Liver (tissue), 3 donors: ENCODE measurements at regions not wholly inside any gene's neighbourhood (a gene's known extent, or its start where the extent isn't known, plus 50 kb on each side); places are given as distances from the start of the nearest gene placed in this dataset.

ENCODE experiments used
- EGR1 ChIP-seq, 2 donors: IDR thresholded peaks; 2 replicates each; pipeline ENCODE4 v1.6.1; 2016 to 2018; ENCODE audit warnings: antibody characterized with exemption in 2 of 2, low read depth in 2 of 2
- JUND ChIP-seq, 2 donors: IDR thresholded peaks; 2 replicates each; pipeline ENCODE4 v1.6.1; 2016; ENCODE audit warnings: antibody characterized with exemption in 2 of 2
- RAD21 ChIP-seq, 2 donors: IDR thresholded peaks; 2 replicates each; pipeline ENCODE4 v1.6.1; 2016; ENCODE audit warnings: antibody characterized with exemption in 2 of 2, mild to moderate bottlenecking in 2 of 2
- SP1 ChIP-seq: IDR thresholded peaks from 2 replicates; pipeline ENCODE4 v1.6.1; 2018; ENCODE audit warnings: antibody characterized with exemption, mild to moderate bottlenecking
- YY1 ChIP-seq: IDR thresholded peaks from 2 replicates; pipeline ENCODE4 v1.6.1; 2016; ENCODE audit warnings: antibody characterized with exemption, mild to moderate bottlenecking
- TF ChIP-seq, protein P1 (sequence below): IDR thresholded peaks from 2 replicates; pipeline ENCODE4 v1.6.1; 2016; ENCODE audit warnings: antibody characterized with exemption
- TF ChIP-seq, protein P2 (sequence below): fragments of 150-350 bp; IDR thresholded peaks from 2 replicates; pipeline ENCODE4 v1.5.1; 2017; ENCODE audit warnings: improper control_type of control experiment, low read depth, low read length; ENCODE audit not compliant: missing input control
- TF ChIP-seq, protein P3 (sequence below): IDR thresholded peaks from 2 replicates; pipeline ENCODE4 v1.6.1; 2016; ENCODE audit warnings: antibody characterized with exemption, mild to moderate bottlenecking
- TF ChIP-seq, protein P4 (sequence below): IDR thresholded peaks from 2 replicates; pipeline ENCODE4 v1.6.1; 2016; ENCODE audit warnings: antibody characterized with exemption
- TF ChIP-seq, protein P5 (sequence below): IDR thresholded peaks from 2 replicates; pipeline ENCODE4 v1.6.1; 2016; ENCODE audit warnings: antibody characterized with exemption
- donor health status: healthy.
- donor health status: healthy.

DNA sequence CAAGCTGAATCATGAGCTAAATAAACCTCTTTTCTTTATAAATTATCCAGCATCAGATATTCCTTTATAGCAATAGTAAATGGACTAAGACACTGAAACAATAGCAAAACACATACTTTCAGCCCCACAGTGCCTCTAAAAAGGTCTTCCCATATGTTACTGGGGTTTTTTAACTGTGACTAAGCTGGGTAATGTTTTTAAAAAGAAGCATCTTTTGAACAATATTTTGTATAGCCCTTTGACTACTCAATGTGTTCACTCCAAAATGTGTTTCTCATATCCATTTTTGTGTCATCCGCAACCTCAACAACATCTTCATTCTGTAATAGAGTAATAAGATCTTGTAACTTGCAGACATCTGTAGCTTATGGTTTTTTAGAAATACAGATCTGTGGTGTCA is 218.7 kb upstream of the S100G start:
- TF ChIP-seq, protein P1, sequence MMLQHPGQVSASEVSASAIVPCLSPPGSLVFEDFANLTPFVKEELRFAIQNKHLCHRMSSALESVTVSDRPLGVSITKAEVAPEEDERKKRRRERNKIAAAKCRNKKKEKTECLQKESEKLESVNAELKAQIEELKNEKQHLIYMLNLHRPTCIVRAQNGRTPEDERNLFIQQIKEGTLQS = no peak
- TF ChIP-seq JUND (IDR thresholded peaks at IDR 0.05) (no peak), SP1 (no peak), EGR1 (IDR thresholded peaks at IDR 0.05; ENCODE audit: low read depth in 2 of 2) (no peak), RAD21 (IDR thresholded peaks at IDR 0.05) (no peak), YY1 (no peak)
- TF ChIP-seq, protein P2, sequence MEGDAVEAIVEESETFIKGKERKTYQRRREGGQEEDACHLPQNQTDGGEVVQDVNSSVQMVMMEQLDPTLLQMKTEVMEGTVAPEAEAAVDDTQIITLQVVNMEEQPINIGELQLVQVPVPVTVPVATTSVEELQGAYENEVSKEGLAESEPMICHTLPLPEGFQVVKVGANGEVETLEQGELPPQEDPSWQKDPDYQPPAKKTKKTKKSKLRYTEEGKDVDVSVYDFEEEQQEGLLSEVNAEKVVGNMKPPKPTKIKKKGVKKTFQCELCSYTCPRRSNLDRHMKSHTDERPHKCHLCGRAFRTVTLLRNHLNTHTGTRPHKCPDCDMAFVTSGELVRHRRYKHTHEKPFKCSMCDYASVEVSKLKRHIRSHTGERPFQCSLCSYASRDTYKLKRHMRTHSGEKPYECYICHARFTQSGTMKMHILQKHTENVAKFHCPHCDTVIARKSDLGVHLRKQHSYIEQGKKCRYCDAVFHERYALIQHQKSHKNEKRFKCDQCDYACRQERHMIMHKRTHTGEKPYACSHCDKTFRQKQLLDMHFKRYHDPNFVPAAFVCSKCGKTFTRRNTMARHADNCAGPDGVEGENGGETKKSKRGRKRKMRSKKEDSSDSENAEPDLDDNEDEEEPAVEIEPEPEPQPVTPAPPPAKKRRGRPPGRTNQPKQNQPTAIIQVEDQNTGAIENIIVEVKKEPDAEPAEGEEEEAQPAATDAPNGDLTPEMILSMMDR = no peak
- TF ChIP-seq, protein P3, sequence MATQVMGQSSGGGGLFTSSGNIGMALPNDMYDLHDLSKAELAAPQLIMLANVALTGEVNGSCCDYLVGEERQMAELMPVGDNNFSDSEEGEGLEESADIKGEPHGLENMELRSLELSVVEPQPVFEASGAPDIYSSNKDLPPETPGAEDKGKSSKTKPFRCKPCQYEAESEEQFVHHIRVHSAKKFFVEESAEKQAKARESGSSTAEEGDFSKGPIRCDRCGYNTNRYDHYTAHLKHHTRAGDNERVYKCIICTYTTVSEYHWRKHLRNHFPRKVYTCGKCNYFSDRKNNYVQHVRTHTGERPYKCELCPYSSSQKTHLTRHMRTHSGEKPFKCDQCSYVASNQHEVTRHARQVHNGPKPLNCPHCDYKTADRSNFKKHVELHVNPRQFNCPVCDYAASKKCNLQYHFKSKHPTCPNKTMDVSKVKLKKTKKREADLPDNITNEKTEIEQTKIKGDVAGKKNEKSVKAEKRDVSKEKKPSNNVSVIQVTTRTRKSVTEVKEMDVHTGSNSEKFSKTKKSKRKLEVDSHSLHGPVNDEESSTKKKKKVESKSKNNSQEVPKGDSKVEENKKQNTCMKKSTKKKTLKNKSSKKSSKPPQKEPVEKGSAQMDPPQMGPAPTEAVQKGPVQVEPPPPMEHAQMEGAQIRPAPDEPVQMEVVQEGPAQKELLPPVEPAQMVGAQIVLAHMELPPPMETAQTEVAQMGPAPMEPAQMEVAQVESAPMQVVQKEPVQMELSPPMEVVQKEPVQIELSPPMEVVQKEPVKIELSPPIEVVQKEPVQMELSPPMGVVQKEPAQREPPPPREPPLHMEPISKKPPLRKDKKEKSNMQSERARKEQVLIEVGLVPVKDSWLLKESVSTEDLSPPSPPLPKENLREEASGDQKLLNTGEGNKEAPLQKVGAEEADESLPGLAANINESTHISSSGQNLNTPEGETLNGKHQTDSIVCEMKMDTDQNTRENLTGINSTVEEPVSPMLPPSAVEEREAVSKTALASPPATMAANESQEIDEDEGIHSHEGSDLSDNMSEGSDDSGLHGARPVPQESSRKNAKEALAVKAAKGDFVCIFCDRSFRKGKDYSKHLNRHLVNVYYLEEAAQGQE = no peak
- TF ChIP-seq, protein P4, sequence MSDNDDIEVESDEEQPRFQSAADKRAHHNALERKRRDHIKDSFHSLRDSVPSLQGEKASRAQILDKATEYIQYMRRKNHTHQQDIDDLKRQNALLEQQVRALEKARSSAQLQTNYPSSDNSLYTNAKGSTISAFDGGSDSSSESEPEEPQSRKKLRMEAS = no peak
- TF ChIP-seq, protein P5, sequence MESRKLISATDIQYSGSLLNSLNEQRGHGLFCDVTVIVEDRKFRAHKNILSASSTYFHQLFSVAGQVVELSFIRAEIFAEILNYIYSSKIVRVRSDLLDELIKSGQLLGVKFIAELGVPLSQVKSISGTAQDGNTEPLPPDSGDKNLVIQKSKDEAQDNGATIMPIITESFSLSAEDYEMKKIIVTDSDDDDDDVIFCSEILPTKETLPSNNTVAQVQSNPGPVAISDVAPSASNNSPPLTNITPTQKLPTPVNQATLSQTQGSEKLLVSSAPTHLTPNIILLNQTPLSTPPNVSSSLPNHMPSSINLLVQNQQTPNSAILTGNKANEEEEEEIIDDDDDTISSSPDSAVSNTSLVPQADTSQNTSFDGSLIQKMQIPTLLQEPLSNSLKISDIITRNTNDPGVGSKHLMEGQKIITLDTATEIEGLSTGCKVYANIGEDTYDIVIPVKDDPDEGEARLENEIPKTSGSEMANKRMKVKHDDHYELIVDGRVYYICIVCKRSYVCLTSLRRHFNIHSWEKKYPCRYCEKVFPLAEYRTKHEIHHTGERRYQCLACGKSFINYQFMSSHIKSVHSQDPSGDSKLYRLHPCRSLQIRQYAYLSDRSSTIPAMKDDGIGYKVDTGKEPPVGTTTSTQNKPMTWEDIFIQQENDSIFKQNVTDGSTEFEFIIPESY = no peak
